RWPE1 (cell line): ENCODE measurements at regions not wholly inside any gene's neighbourhood (a gene's known extent, or its start where the extent isn't known, plus 50 kb on each side); places are given as distances from the start of the nearest gene placed in this dataset.

Experiments used
- CTCF ChIA-PET: fragments of 350-600 bp; sonication (Branson Sonifier 250); formaldehyde crosslinking; extraction: SDS; loops from one replicate; lab custom pipeline; 2021; lab: Yijun Ruan, JAX
- POLR2A ChIA-PET: fragments of 400-600 bp; formaldehyde crosslinking; extraction: SDS; loops from one replicate; lab custom pipeline; 2020; ENCODE audit warnings: antibody characterized with exemption; ENCODE audit not compliant: low non-redundant PET; lab: Yijun Ruan, JAX
- DNase-seq: peaks from one replicate; pipeline ENCODE4 v3.0.0; 2012; ENCODE audit warnings: low spot score
- H3K27ac ChIP-seq: fragments of 450-650 bp; 2 replicates; pipeline ENCODE4 v1.5.1; 2017
- TF ChIP-seq, protein P1 (sequence below): fragments of 450-650 bp; conservative IDR thresholded peaks from 2 replicates; pipeline ENCODE4 v1.5.1; 2017; ENCODE audit warnings: low read depth, mild to moderate bottlenecking

DNA sequence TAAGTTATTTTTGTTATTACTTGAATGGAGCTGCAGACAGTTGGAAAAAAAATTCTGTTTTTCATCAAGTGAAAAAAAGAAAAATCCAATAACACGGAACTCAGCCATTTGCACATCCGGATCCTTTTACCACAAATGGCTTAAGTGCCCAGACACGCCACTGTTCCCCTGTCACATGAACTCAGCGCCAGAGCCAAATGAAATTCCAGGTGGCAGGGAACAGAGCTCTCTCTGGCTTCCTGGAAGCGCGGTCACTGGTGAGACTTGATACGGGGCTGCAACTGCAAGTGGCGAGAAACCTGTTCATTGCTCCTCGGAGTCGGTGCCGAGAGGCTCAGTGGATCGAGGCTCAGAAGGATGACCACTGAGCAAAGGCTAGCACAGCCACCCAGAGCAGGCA lies 60.8 kb upstream of the NPTX2 start:
- peak overlapping the region; percentile 23 for H3K27ac ChIP-seq
- TF ChIP-seq, protein P1, sequence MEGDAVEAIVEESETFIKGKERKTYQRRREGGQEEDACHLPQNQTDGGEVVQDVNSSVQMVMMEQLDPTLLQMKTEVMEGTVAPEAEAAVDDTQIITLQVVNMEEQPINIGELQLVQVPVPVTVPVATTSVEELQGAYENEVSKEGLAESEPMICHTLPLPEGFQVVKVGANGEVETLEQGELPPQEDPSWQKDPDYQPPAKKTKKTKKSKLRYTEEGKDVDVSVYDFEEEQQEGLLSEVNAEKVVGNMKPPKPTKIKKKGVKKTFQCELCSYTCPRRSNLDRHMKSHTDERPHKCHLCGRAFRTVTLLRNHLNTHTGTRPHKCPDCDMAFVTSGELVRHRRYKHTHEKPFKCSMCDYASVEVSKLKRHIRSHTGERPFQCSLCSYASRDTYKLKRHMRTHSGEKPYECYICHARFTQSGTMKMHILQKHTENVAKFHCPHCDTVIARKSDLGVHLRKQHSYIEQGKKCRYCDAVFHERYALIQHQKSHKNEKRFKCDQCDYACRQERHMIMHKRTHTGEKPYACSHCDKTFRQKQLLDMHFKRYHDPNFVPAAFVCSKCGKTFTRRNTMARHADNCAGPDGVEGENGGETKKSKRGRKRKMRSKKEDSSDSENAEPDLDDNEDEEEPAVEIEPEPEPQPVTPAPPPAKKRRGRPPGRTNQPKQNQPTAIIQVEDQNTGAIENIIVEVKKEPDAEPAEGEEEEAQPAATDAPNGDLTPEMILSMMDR, result no peak
- POLR2A ChIA-PET, result no interaction called here
- CTCF ChIA-PET, result no interaction called here
- DNase-seq, result no peak

DNA sequence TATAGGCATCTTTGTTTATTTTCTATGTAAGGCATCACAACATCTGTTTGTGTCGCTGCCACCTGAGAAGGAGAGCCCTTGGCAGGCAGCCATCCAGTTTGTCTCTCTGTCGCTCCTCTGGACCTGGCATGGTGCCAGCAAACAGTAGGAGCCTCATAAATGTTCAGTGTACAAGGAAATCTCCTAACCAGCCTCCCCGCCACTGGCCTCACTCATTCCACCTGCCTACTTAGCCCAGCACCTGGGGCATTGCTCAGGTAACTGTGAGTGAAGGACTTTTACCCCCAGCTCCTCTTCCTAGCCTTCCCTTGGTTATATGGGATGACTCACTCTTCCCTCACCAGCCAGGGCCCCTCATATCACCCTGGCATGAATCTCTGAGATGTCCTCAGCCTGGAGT lies 61.7 kb upstream of the NPTX2 start:
- POLR2A ChIA-PET, result no interaction called here
- DNase-seq, result peak; percentile 79
- CTCF ChIA-PET, result no interaction called here
- TF ChIP-seq, protein P1, result no peak
- H3K27ac ChIP-seq, result no peak overlapping the region

DNA sequence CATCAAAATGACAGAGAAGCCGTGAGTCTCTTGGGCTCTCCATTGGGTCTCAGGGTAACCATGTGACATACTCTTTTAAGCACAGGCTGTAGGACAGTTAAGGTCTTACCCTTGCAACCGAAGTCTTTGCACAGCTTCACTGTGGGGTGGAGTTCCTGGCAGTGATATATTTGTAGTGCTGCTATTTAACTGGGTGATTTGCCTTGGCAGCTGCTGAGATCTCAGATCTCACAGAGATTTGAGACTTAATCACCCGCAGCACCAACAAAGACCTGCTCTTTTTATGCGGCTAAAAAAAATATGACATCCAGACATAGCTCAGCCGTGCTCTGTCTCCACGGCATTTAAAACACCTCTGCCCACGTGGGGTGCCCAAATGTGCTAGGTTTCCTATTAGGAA lies 63.4 kb upstream of the NPTX2 start:
- H3K27ac ChIP-seq, result no peak overlapping the region
- DNase-seq, result no peak
- TF ChIP-seq, protein P1, result no peak
- ChIA-PET POLR2A (no interaction called here), CTCF (interaction anchor here (0.6 to 0.8 kb wide), 2 partner anchors 8 to 192 kb away, joined by 3 to 4 read pairs; no protein-coding TSS in a partner anchor)

DNA sequence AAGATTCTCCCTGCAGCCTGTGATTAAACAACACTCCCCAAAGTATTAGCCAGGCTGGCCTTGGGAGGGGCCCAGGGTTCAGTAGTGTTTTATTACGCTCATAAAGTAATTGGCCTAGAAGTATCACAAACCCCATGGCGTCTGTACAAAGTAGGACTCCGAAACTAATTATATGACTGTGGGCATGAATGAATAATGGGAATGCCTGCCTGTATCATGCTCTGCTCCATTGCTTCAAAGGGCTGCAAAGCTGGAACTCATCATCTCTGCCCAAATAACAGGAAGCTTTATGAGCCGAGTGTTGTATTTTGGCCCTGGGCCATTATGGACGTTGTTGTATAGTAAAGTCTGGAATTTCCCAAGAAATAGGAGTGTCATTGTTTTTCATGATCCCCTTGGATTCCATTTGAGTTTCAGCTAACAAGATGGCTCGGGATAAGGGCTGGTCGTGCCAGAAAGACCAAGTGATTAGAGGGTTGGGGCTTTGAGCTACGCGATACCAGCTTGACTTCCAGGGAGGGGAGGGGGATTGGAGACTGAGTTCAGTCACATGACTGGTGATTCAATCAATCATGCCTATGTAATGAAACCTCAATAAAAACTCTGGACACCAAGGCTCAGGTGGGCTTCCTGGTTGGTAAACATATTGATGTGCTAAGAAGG lies 65.3 kb upstream of the NPTX2 start:
- H3K27ac ChIP-seq, result no peak overlapping the region
- no peak for DNase-seq
- POLR2A ChIA-PET, result no interaction called here
- TF ChIP-seq, protein P1, result no peak
- CTCF ChIA-PET, result interaction anchor here (0.6 kb wide), 1 partner anchor 134 kb away, joined by 4 read pairs; no protein-coding TSS in a partner anchor

DNA sequence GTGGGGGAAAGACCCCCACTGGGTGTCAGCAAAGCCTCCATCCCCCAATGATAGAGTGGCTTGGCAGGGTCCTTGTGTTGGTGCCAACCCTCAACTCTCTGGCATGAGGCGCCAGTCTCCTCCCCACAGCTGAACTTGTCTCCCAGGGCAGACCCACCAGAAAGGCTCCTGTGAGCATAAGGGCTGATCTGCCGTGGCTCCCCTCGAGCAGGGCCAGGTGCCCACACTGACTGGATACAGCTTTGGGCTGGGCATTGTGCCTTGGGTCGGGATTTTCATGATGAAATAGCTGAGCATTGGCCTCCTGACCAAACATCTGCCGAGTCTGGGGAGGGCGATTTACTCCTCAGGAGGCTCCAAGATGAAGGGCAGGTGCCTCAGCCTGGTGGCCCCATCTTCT lies 68.1 kb upstream of the NPTX2 start:
- CTCF ChIA-PET, result no interaction called here
- TF ChIP-seq, protein P1, result no peak
- H3K27ac ChIP-seq, result no peak overlapping the region
- DNase-seq, result no peak
- POLR2A ChIA-PET, result no interaction called here

DNA sequence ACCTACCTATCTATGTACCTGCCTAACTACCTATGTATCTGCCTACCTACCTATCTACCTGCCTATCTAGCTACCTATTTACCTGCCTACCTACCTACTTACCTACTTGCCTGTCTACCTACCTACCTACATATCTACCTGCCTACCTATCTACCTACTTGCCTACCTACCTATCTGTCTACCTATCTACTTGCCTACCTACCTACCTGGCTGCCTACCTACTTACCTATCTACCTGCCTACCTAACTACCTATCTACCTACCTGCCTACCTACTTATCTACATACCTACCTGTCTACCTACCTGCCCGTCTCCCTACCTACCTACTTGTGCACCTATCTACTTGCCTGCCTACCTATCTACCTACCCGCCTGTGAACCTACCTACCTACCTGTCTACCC lies 68.7 kb upstream of the NPTX2 start:
- no peak for DNase-seq
- CTCF ChIA-PET, result no interaction called here
- POLR2A ChIA-PET, result no interaction called here
- H3K27ac ChIP-seq, result no peak overlapping the region
- TF ChIP-seq, protein P1, result no peak
